ENCODE measurements at regions not wholly inside any gene's neighbourhood (a gene's known extent, or its start where the extent isn't known, plus 50 kb on each side); places are given as distances from the start of the nearest gene placed in this dataset.
A peak's percentile ranks its signal among the peaks of the same experiment; 100 is the strongest.
"Not testable (repeated sequence)": the region's sequence is repeated elsewhere in the genome, so short reads cannot be mapped to it uniquely, and the experiment has no call there.

DNA sequence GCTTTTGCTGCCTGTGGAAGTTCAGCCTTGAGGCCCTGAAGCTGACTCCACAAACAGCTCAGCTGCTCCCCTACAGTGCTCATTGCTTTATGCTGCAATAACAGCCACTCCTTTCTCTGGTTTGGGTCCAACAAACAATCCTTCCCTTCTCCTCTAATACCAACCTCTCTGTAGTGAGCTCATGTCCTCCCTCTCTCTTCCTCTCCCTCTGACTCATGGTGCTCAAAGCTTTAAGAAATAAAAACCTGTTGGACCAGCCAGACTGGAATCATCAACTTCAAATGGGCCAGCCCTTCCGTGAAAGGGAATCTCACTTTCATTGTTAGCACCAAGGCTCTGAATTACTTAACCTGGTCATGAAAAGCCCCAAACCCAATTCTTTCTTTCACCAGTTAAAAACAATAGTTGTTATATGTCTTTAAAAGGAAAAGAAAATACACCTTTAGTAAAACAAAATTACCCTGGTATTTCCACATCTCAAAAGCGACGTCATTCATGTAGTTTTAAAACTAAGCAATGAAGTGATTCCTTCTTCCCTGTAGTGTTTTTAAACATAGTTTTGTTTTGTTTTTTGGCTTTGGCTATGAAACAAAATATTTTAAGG is 126.4 kb downstream of the DUSP6 start:
- DNase-seq = peak; percentile 45

DNA sequence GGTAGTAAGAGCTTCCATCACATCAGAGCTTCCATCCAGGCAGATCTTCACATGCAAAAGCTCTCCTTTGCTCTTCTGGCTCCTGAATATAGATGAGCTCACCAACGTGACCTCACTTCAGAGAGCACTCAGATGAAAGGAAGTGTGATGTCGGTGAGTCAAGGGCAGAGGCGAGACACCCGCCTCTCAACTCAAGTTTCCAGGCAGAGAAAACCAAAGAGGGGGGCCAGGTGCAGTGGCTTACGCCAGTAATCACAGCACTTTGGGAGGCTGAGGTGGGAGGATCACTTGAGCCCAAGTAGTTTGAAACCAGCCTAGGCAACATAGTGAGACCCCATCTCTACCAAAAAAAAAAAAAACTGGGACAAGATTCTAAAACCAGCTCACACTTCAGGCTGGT is 126.9 kb downstream of the DUSP6 start:
- DNase-seq = peak; percentile 82

DNA sequence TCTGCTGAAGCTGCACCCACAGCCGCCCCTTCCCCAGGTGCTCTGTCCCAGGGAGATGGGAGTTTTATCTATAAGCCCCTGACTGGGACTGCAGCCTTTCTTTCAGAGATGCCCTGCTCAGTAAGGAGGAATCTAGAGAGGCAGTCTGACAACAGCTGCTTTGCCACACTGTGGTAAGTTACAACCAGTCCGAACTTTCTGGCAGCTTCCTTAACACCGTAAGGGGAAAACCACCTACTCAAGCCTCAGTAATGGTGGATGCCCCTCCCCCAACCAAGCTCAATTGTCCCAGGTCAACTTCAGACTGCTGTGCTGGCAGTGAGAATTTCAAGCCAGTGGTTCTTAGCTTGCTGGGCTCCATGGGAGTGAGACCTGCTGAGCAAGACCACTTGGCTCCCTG is 129.7 kb downstream of the DUSP6 start:
- not testable (repeated sequence) for DNase-seq

DNA sequence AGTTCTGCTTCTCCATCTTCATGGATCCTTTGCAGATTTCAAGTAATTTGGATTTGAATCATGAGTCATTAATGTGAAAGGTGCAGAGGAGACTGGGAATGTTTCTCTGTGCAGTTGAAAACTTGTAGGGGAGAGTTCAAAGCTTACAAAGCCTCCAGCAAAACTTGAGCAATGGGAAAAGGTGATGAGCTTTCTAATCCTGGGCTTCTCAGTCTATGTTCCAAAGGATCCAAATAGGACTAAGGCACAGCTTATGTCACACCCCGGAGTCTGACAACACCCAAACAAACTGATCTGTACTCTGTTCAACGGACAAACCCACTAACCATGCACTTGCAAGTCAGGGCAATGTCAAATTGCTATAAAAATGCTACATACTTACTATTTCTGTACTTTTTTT is 134.8 kb downstream of the DUSP6 start:
- DNase-seq = no peak

DNA sequence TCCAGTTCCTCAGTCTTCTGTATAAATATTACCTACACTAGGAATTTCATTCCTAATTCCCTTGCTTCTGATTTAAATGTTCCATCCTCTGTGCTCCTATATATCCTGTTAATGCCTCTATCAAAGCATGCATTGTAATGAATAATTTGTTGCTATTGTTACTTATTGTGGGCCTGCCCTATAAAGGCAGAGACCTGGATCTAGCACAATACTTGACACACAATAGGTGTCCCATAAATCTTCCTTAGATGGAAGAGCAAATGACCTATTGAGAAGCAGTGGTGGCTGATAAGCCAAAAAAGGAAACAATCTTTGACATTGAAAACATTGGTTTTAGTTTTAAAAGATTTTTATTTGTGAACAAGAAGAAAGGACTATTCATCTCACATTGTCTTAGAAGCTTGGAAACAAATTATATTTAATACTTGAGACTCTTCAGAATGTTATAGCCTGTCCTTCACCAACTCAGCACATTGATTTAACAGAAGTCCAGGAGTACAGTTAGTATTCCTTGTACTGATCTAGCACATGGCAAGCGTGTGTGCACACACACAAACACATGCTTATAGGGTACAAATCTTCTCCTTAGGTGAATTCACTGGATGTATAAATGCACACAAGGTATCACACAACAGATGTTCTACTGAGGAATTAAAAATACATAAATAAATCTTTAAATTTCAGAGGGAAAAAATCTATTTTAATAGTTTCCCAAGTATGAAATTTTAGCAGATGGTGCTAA is 135.9 kb downstream of the DUSP6 start:
- DNase-seq = no peak

DNA sequence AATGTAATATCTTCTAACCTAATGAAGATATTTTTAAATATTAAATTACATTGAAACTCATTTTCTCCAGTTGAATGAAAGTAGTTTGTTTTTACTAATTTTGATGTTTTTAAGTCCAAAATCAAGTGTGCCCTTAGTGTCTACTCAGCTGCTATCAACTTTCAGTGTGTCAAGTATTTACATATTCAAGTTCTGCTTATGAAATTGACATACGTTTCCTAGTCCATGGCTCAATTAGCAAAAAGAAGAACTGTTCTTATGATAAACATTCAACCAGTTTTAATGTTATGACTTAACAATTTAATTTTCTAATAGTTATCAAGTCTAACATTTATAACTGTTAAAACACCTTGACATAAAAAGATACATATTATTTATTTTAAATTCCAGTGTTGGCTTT is 137.1 kb downstream of the DUSP6 start:
- no peak for DNase-seq

DNA sequence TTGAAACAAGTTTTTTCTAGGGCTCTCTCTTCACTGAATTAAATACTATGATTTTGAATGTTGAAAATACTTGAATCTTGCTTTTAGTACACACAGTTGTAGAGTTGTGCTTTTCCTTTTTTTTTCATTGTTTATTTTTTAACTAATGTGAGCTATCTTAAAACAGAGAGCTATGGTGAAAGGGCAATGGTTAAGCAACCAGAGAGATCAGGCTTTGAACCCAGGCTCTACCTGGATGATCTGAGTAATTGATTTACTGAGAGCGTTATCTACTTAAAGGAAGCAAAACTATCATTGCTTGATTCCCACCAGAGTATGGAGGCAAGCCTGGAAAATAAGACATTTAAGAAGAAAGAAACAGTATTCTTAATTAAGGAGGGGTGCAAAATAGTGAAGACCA is 138.6 kb downstream of the DUSP6 start:
- DNase-seq = no peak

DNA sequence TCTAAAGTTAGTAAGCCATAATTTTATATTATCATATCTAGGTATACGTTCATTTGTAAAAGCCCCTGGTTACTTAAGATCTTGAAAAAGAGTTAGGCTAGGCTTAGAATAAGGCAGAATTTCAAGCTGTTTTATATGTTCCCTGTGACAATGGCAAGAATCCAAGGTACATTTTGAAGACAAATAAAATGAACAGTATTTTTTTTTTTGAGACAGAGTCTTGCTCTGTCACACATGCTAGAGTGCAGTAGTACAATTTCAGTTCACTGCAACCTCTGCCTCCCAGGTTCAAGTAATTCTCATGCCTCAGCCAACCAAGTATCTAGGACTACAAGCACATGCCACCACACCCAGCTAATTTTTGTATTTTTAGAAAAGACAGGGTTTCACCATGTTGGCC is 139.2 kb downstream of the DUSP6 start:
- DNase-seq = no peak

DNA sequence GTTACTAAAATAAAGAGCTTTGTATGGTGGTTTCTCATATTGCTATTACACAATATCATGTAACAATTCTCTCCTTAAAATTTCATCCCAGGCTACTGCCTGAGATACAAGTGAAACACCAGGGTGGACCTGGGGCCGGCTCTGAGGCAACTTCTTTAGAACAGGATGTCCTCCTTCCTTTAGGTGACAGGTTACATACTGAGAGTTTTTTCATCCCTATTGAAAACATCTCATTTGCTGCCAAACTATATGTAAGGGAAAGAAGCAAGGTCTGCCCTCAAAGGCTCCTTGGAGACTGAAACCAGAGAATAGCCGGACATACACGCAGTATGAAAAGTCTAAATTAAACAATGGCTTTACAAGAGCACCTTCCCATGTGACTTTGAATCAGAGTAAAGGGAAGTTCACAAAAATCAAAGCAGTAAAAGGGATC is 139.9 kb downstream of the DUSP6 start:
- no peak for DNase-seq

DNA sequence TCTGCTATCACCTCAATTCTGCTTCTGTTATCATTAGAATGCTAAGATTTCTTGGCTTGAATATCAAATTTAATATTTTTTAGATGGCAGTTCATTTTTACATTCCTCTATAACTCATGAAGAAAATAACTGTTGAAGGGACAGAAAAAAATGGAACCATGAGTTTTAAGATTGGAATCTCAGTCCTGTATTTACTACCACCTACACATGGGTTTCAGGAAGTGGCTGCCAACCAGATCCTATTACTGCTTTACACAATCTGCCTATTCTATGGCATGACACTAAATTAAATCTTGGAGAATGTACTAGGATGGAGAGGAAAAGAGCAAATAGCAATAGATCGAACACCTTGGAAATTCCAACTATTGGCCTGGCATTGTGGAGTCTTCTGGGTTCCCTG is 140.8 kb downstream of the DUSP6 start:
- no peak for DNase-seq

DNA sequence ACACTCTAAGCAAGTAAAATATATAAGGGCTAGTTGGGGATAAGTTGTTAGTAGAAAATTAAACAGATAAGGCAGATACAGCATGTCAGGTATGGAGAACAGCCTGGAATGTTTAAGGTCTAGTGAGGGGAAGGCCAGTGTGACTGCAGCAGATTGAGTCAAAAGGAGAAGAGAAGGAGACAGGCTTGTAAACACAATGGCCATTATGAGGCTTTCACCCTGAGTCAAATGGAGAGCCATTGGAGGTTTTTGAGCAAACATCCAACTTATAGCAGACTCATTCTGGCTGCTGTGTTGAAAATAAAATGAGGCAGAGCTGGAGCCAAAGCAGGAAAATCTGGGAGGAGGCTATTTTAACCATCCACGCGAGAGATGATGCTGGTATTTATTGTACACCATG is 142.0 kb downstream of the DUSP6 start:
- DNase-seq = no peak

DNA sequence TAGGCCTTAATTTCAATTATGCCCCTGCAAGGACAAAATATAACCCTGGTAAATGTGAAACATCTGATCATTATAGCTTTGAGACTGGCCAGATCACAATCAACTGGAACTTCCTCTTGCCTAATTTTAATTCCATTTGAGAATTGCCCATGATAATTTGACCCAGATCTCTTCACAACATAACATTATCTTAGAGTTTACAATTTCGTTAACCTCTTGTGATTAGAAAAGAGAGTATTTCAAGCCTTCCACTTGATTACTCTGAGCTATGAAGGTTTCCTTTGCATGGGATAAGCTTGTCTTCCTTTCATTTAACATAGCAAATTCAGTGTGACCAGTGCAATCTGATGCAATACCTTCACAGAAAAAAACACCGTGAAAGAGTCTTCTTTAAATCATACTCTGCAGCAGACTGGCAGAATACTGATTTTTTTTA is 143.6 kb downstream of the DUSP6 start:
- DNase-seq = no peak

DNA sequence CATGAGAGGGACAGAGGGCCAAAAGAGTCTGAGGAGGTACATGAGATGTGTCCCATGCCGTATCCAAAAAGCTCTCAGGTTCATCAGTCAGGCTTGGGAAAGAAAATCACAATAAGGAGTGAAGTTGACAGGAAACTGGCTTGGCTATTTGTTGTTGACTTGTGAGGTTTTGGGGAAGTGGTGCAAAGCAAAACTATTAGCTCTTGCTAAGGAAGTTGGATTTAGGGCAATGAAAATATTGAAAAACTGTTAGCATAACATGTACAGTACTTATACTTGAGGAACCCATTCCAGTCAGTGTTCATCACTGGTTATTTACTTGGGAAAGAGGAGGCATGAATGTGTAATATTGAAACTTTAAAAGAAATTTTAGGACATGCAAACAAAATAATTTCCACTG is 145.9 kb downstream of the DUSP6 start:
- no peak for DNase-seq

DNA sequence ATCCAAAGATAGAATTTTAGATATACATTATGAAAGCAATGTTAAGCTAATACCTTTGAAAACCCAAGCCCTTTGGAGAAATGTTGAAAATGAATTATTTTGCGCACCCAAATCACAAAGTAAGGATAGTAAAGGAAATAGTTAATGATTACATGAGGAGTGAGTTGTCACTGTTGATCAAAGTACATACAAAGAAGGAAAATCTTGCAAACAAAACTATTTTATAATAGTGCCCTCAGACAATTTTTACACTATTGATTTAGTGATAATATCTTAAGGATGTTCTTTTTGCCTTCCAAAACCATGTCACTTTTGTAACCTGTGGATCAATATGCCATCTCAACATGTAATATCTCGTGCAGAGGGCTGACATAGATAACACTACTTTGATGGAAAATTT is 146.8 kb downstream of the DUSP6 start:
- no peak for DNase-seq

DNA sequence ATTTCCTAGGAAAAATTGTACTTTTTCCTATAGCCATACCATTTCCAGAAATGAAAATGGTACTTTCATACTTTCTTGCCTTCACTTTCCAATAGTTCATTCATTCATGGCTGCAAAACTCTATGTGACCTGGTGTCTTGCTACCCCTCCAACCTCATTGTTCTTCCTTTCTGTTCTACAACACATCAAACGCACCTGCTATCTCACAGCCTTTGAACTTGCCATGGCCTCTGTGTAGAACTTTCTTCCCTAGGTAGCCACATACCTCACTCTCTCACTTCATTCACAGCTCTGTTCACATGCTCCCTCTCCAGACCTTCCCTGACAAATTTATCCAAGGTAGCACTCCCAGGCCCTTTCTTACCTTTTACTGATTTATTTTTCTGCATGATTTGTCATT is 149.2 kb downstream of the DUSP6 start:
- no peak for DNase-seq

DNA sequence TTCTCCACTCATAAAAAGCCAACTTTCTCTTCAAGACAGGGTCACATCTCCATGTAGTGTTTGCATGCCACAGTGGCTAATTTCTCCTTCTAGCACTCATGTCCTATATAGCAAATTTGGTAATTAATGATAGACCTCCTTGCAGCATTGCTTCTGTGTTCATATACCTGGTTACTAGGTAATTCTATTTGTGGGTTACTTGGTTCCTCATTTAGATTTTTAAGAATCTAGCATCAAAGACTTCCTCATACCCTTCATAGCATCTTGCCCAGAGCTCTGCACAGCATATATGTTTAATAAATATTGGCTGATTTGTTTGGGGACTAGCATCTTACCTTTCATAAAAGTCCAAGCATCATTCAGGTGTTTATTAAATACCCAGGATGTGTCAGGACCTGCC is 152.1 kb downstream of the DUSP6 start:
- DNase-seq = no peak

DNA sequence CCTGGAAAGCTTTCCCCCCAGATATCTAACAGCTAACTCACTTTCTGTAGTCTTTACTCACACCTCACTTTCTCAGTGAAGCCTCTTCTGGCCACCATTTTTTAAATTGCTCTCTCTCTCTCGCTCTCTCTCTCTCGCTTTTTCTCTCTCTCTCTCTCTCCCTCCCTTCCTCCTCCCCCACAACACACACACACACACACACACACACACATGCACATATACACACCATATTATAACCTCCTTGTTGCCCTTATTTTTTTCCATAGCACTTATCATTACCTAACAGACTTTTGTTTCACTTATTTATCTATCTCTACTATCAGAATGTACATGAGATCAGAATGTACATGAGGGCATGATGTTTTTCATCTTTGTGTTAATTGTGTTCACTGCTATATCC is 156.8 kb downstream of the DUSP6 start:
- DNase-seq = no peak

DNA sequence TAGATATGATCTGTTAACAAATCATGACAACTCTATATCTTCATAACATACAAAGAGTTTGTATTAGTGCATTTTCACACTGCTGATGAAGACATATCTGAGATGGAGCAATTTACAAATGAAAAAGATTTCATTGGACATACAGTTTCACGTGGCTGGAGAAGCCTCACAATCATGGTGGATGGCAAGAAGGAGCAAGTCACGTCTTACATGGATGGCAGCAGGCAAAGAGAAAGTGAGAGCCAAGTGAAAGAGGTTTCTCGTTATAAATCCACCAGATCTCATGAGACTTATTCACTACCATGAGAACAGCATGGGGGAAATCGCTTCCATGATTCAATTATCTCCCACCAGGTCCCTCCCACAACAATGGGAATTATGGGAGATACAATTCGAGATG is 157.6 kb downstream of the DUSP6 start:
- DNase-seq = no peak

DNA sequence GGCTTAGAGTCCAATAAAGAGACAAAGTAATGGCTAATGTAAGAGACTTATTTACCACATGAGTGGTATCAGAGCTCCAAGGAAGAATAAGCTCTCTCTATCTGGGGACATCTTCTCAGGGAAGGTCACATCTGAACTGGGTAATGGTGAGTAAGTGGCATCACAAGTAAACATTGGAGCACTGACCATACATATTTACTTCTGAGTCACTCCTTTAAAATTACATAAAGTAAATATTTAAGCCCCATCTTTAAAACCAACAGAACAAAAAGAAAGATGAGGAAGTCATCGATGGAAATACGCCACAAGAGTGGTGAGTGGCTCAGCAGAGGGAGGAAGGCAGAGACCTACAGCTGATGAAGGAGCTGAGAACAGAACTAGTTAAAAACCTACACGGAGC is 159.9 kb downstream of the DUSP6 start:
- DNase-seq = no peak

DNA sequence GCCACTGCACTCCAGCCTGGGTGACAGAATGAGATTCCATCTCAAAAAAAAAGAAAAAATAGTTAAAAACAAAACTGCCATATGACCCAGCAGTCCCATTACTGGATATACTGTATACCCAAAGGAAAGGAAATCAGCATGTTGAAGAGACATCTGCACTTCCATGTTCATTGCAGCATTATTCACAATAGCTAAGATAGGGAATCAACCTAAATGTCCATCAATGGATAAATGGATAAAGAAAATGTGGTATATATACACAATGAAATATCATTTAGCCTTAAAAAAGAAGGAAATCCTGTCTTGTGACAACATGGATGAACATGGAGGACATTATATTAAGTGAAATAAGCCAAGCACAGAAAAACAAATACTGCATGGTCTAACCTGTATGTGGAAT is 160.7 kb downstream of the DUSP6 start:
- not testable (repeated sequence) for DNase-seq

DNA sequence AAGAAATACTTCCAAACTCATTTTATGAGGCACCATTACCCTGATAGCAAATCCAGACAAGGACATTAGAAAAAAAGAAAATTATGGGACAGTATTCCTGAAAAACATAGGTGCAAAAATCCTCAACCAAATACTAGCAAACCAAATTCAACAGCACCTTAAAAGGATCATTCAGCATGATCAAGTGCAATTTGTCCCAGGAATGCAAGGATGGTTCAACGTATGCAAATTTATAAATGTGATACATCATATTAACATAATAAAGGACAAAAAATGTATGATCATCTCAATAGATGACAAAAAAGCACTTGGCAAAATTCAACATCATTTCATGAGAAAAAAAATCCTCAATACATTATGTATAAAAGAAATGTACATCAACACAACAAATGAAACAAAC is 162.9 kb downstream of the DUSP6 start:
- no peak for DNase-seq

DNA sequence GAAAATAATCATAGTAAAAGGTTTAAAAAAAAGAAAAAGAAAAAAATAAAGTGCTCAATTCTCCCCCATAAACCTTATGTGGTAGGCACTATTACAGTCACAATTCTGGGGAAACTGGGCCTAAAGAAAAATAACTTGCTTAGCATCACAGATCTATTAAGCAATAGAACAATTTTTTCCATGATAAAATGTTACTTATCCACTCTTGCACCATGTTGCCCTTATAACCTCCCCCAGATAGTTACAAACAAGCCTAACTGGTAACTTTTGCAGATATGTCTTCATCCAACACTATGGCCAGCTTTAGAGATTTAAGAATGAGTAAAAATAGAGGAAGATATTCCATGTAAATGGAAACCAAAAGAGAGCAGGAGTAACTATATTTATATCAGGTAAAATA is 164.8 kb downstream of the DUSP6 start:
- no peak for DNase-seq

DNA sequence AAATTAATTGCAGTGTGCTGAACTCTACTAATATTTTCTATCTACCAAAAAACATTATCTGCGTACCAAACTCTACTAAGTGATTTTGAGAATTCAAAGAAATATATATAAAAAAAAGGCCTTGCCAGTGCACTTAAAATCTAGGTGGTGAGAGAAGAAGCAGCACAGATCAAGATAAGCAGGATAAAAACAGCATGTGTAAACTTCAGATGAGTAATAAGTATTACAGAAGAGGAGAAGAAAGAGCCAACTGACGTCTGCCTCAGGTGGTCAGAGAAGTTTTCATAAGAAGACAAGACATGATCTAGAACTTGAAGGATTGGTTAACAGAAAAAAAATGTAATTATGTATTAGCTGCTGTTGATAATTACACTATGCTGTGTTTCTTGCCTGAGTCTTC is 166.4 kb downstream of the DUSP6 start:
- no peak for DNase-seq

DNA sequence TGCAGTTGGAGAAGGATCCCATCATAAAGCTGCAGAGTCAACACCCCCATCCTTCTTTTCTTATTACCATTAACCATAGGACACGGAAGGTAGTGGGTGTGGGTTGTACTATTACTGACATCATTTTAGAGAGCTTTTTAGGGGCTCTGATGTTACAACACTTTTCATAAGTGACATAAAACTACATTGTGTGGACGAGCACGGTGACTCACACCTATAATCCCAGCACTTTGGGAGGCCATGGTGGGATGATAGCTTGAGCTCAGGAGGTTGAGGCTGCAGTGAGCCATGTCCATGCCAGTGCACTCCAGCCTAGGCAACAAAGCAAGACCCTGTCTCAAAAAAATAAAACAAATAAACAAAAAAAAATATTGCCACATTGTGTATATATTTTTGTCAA is 167.1 kb downstream of the DUSP6 start:
- no peak for DNase-seq

DNA sequence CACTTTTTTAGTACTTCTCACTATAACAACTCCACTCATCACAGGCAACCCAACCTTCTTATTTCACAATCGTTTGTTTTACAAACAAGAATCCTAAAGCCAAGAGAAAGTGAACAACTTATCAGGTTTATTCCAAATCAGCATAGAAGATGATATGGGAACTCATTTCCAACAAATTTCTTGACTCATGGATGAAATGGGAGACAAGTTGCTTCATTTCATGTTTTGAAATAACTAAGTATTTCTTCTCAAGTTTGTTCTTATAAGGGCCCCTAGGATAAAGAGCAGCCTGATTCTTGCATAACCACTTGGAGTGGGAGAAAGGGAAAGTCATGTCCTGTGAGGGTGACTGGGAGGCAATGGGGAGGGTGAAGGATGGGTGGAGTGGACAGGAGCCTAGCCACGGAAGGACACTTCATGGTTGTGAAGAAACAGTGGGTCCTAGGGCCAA is 168.3 kb downstream of the DUSP6 start:
- DNase-seq = no peak

Measured in stimulated activated CD8-positive, alpha-beta memory T cell treated with anti-CD3 and anti-CD28 coated beads, Interleukin-4, amount 100 ng/mL, for 48 hours (primary cell).